ENCODE measurements at regions not wholly inside any gene's neighbourhood (a gene's known extent, or its start where the extent isn't known, plus 50 kb on each side); places are given as distances from the start of the nearest gene placed in this dataset.

- peak; percentile 8 for DNase-seq
Observed at GRCh38 chr9:13990331-13990730, 323.6 kb downstream of the NFIB start.

- DNase-seq: no peak
Observed at GRCh38 chr9:13988944-13989343, 325.0 kb downstream of the NFIB start.

GRCh38 chr9:13983607-13984006, 330.3 kb downstream of the NFIB start:
- no peak for DNase-seq

GRCh38 chr9:13979941-13980318, 334.0 kb downstream of the NFIB start:
- no peak for DNase-seq

- no peak for DNase-seq
Observed at GRCh38 chr9:13975611-13976290, 338.2 kb downstream of the NFIB start.

DNA sequence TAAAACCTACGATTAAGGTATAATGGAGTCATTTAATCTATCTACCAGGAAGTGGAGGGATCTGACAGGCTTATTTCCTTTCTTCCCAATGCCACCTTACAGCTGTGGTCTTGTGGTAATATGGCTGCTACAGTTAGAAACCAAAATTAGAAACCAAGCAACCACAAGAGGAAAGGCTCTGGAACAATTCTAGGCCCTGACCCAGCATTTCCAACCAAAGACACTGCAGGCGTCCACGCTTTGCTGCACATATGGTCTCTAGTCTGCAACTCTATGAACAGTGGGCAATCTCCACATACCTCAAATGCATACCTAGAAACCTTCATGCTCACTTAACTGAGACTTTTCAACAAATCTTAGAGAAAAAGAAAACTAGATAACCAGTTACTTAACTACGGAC, 339.1 kb downstream of the NFIB start:
- DNase-seq: no peak

DNA sequence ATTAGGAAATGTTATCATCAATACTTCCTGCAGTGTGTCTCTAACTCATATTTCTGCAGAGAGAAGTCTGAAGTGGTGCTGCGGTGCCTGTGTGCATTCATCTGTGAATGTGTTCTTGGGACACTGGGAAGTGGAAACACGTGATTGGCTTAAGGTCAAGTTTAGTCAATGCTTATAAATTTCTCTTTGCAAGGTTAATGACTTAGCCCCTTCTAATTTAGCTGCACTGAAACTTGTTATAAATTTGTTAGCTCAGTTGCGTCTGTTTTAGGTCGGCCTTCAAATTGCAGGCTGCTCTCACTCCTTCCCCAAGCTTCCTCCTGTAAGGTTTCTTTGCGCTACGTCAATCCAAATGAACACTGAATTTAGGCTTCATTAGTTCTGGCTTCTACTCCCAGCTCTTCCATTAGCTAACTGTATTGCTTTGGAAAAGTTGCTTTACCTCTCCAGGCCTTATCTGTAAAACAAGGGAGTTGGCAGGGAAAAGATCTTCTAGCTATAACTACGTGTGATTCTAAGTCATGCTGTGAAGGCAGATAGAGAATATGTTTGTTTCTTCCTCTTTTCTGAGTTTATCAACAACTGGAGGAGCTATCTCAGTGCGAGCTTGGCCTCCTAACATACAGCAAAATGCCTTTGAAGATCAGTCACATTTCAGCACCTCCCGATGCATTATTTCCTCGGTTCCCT, 341.8 kb downstream of the NFIB start:
- DNase-seq: no peak

- no peak for DNase-seq
Observed at GRCh38 chr9:13971415-13971814, 342.5 kb downstream of the NFIB start.

DNA sequence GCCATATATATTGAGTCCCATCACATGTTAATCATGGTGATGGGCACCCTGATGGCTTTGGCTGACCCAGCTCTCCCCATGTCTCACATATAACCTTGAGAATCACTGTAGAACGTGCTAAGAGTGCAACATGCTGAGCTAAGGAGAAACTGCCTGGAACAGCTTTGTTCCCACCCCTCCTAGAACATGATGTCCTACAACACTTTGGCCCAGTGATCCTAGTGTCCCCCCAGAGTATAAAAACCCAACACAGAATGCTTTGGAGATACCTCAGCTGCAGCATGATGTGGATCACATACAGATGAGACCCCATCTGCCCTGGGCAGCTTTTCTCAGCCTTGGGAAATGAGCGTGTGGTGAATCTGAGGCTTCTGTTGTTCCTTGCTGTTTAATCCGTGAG, 343.5 kb downstream of the NFIB start:
- no peak for DNase-seq

DNA sequence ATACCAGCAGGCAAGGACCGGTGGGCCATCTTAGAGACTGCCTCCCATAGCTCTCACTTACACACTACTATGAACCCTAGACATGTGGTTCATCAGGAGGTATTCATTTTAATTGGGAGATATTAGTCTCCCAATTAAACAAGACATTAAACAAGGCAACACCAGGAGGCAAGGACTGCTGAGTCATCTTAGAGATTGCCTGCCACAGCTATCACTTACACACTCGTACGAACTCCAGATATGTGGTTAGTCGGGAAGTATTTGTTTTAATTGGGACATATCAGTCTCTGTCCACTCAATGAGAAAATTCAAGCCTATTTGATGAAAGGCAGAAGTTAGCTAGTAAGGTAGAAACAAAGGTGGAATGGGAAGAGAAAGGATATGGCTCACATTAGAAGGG, 343.9 kb downstream of the NFIB start:
- no peak for DNase-seq

- no peak for DNase-seq
Observed at GRCh38 chr9:13967438-13967837, 346.5 kb downstream of the NFIB start.

- DNase-seq: no peak
Observed at GRCh38 chr9:13967011-13967410, 346.9 kb downstream of the NFIB start.

GRCh38 chr9:13963005-13963653, 350.8 kb downstream of the NFIB start:
- no peak for DNase-seq

- DNase-seq: no peak
Observed at GRCh38 chr9:13962006-13962405, 351.9 kb downstream of the NFIB start.

DNA sequence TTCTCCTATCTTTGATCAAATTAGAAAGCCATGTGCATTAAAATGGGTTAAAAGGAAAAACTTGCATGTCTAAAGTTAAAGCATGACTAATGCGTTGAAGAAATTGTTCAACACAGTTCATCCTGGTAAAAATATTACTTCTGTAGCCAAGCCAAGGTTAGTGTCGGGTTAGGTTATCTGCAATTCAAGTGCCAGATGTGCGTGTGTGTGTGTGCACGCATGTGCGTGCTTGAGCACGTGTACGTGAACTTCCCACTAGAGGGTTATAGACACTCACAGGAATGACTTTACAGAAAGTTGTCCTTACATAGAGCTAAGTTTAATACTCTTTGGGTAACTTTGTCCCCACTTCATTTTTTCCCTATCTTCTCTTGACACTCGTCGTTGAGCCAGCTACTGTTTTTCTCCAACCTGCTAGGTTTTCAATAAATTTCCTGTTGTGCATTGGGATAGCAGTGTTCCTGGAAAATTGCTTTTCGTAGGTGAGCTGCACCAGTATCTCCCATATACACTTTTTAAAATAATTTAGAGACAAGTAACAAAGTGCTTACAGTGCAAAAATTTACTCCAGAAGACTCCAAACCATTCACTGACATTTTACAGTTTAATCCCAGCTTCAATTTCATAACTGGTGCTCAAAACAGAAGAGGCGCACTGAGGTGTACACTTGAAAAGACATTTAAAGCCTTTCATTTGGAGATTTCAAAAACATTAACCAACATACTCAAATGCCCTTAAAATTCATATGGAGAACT, 353.8 kb downstream of the NFIB start:
- no peak for DNase-seq

DNA sequence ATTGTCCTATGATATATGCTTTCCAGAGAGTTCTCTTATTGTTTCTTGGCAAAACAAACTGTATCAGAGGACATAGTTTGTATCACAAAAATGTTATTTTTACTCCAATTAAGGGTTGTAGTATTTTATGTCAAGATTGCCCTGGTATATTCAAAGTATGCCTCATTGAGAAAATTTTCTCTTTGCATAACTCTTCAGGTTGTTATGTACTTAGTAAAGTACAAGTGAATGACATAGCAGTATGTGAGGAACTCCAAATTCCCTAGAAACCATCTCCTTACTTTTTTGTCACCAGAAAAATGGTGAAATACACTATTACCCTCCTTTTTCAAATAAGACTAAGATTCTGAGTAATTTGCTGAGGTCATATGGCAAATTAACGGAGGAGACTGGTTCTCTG, 355.3 kb downstream of the NFIB start:
- no peak for DNase-seq

DNA sequence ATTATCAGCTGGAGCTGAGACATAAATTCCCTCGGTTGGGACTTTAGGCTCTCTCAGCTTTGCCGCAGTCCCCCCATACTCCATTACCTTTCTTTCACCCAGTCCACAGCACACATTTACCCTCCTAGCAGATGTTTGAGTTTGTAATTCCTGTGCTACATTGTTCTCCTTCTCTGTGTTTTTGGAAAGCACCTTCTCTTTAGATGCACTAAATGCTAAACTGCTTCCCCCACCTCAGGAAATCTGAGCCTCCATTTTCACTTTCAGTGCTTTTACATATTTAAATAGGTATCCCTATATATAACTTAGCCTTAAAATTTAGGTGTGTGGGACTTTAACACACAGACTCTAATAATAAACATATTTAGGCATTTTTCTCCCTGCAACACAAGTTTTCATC, 356.9 kb downstream of the NFIB start:
- DNase-seq: no peak

GRCh38 chr9:13956107-13956506, 357.8 kb downstream of the NFIB start:
- DNase-seq: no peak

DNA sequence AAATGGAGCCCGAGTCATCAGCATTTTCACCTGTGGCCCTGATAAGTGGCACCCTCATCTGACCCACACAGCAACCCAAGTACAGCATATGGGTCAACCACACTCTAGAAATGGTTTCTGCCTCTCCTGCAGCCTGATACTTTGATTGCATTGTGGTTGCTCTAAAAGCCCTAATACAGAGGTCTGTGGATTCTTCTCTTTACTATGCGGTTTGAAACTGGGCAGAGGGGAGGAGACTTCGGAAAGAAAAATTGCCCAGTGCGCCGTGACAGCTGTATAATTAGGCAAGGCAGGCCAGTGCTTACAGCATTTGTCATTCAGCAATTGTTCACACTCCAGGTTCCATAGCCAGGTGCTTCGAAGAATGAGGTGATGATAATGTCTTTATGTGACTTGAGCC, 361.0 kb downstream of the NFIB start:
- no peak for DNase-seq

DNA sequence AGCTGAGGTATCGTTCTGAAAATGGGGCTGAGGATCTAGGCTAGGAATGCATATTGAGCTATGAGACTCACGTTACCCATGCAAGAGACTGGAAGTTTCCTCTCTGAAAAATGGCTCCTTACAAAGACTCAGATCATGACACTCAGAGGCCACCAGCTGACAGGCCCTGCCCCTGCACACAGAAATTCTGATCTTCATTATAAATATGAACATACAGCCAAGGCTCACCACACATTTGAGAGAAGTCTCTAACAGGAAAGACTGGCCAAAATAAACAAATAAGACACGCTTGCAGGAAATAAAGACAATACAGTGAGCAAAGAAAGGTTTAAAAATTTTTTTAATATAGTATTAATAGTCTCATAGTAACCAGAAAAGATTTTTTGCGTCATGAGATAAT, 365.9 kb downstream of the NFIB start:
- no peak for DNase-seq

- DNase-seq: no peak
Observed at GRCh38 chr9:13943176-13943575, 370.8 kb downstream of the NFIB start.

GRCh38 chr9:13942695-13943094, 371.2 kb downstream of the NFIB start:
- peak; percentile 4 for DNase-seq

DNA sequence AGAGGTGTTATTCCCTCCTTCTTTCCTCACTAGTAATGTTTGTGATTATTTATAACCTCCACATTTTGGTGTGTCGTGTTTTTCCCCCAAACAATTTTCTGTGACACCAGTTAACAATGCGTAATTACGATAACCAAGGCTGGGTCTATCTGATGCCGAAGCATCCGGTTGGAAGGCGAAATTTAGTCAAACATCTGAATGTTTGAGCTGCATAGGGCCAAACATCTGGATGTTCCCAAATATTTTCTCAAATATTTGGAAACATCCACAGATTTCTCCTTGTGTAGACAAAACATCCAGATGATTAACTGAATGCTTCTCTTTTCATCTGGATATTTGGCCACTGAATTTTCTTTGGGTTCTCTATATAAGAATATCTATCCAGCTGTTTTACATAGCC, 371.7 kb downstream of the NFIB start:
- DNase-seq: no peak

DNA sequence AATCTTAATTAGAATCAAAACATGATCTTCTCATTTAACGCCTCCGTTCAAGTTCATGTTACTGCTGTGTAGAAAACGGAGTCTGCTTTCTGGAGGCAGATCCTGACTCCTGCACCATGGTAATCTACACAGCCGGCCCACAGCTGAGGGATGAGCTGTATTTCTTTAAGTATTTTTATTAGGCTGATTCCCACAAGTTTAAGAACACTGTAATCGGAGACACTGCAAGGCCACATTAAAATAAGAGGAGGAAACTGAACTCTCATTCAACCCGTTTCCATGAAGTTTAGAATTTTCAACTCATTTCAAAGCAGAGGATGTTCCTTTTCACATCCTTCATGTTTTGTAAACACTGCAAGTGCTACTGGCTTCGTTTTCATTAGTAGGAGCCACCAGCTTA, 372.2 kb downstream of the NFIB start:
- no peak for DNase-seq
